Osteoblast (primary cell): ENCODE measurements at regions not wholly inside any gene's neighbourhood (a gene's known extent, or its start where the extent isn't known, plus 50 kb on each side); places are given as distances from the start of the nearest gene placed in this dataset.
A peak's percentile ranks its signal among the peaks of the same experiment; 100 is the strongest.

Experiments used
- DNase-seq: peaks from one replicate; pipeline ENCODE4 v3.0.0; 2011; ENCODE audit warnings: low spot score, mixed read lengths; ENCODE audit not compliant: insufficient read length; ENCODE audit errors: missing footprints
- H2AFZ ChIP-seq: 2 replicates; pipeline ENCODE4 v1.6.0; 2011; ENCODE audit warnings: mild to moderate bottlenecking, low read length
- H3K27ac ChIP-seq: 2 replicates; pipeline ENCODE4 v1.5.1; 2011; ENCODE audit warnings: mild to moderate bottlenecking, low read depth, low read length, moderate library complexity
- H3K27me3 ChIP-seq: 2 replicates; pipeline ENCODE4 v1.6.0; 2012; ENCODE audit warnings: mild to moderate bottlenecking, control low read depth, inconsistent platforms, low read length, moderate library complexity; ENCODE audit not compliant: insufficient read depth
- H3K36me3 ChIP-seq: 2 replicates; pipeline ENCODE4 v1.5.1; 2011; ENCODE audit warnings: mild to moderate bottlenecking, low read length, control low read depth, moderate library complexity; ENCODE audit not compliant: insufficient read depth
- H3K4me1 ChIP-seq: 2 replicates; pipeline ENCODE4 v1.5.1; 2011; ENCODE audit warnings: mild to moderate bottlenecking, low read length, control low read depth, moderate library complexity; ENCODE audit not compliant: insufficient read depth
- H3K4me2 ChIP-seq: 2 replicates; pipeline ENCODE4 v1.6.0; 2011; ENCODE audit warnings: mild to moderate bottlenecking, low read length; ENCODE audit not compliant: insufficient read depth
- H3K4me3 ChIP-seq: fragments of 200-600 bp; sonication (generic); 3 replicates; pipeline ENCODE4 v1.5.1; 2012; ENCODE audit warnings: mild to moderate bottlenecking, low read length, inconsistent platforms; ENCODE audit not compliant: insufficient read depth
- H3K79me2 ChIP-seq: 2 replicates; pipeline ENCODE4 v1.6.0; 2012; ENCODE audit warnings: mild to moderate bottlenecking, low read length, control low read depth, inconsistent platforms; ENCODE audit not compliant: insufficient read depth
- H3K9me3 ChIP-seq: 2 replicates; pipeline ENCODE4 v1.5.1; 2011; ENCODE audit warnings: low read depth, low read length, control low read depth
- H4K20me1 ChIP-seq: 2 replicates; pipeline ENCODE4 v1.6.0; 2012; ENCODE audit warnings: mild to moderate bottlenecking, low read length, control low read depth; ENCODE audit not compliant: insufficient read depth
- TF ChIP-seq, protein P1 (sequence below): IDR thresholded peaks from 2 replicates; pipeline ENCODE4 v1.5.1; 2011; ENCODE audit warnings: mild to moderate bottlenecking, low read depth, low read length, moderate library complexity; ENCODE audit errors: extremely low read depth

DNA sequence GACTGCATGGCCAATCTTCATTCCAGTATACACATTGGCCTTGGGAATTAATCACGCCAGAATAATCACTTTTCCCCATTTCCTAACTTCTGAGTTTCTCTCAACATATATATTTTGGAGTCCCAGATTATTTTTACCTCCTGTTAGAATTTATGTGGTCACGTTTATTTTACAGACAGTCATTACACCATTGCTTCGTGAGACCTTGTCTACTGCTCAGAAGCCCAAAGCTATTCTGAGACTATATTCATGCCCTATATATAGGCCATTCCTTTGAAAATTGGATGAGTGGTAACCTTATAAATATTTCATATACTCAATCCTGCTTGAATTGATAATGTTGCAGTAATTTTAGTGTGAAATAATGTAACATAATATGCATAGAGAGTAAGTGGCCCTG, 610.0 kb upstream of the CDH2 start:
- no peaks in the 10 kb centered on the region for H3K27me3 ChIP-seq
- H3K4me1 ChIP-seq, result peaks cover 14% of the 10 kb centered on the region
- H3K36me3 ChIP-seq, result no peaks in the 10 kb centered on the region
- no peak overlapping the region for H3K27ac ChIP-seq
- no peak overlapping the region for H3K4me3 ChIP-seq
- H3K79me2 ChIP-seq, result no peaks in the 10 kb centered on the region
- H4K20me1 ChIP-seq, result no peaks in the 10 kb centered on the region
- no peak overlapping the region for H3K4me2 ChIP-seq
- DNase-seq, result no peak
- no peaks in the 10 kb centered on the region for H3K9me3 ChIP-seq
- H2AFZ ChIP-seq, result no peak overlapping the region
- TF ChIP-seq, protein P1, sequence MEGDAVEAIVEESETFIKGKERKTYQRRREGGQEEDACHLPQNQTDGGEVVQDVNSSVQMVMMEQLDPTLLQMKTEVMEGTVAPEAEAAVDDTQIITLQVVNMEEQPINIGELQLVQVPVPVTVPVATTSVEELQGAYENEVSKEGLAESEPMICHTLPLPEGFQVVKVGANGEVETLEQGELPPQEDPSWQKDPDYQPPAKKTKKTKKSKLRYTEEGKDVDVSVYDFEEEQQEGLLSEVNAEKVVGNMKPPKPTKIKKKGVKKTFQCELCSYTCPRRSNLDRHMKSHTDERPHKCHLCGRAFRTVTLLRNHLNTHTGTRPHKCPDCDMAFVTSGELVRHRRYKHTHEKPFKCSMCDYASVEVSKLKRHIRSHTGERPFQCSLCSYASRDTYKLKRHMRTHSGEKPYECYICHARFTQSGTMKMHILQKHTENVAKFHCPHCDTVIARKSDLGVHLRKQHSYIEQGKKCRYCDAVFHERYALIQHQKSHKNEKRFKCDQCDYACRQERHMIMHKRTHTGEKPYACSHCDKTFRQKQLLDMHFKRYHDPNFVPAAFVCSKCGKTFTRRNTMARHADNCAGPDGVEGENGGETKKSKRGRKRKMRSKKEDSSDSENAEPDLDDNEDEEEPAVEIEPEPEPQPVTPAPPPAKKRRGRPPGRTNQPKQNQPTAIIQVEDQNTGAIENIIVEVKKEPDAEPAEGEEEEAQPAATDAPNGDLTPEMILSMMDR, result no peak

GRCh38 chr18:28781616-28782362, 604.9 kb upstream of the CDH2 start:
- Histone ChIP-seq H3K36me3 (no peaks in the 10 kb centered on the region), H3K4me2 (peak overlapping the region; percentile 37), H3K79me2 (no peaks in the 10 kb centered on the region), H3K9me3 (no peaks in the 10 kb centered on the region), H4K20me1 (no peaks in the 10 kb centered on the region), H3K4me1 (no peaks in the 10 kb centered on the region), H3K27ac (no peak overlapping the region), H3K27me3 (no peaks in the 10 kb centered on the region), H2AFZ (peak overlapping the region; percentile 69), H3K4me3 (no peak overlapping the region)
- TF ChIP-seq, protein P1, result no peak
- peak; percentile 38 for DNase-seq

DNA sequence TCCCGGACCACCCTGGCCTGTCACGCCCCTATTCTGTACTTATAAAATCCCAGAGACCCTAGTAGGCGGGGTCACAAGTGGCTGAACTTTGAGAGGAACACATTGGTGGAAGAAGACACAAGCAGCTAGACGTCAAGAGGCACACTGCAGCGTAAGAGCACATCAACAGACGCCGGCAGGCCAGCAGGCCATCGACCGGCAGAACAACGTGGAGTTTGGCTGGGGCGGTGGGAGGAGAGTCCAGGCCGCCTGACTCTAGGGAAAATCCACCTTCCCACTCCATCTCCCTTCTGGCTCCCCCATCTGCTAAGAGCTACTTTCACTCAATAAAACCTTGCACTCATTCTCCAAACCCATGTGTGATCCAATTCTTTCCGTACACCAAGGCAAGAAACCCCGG, 601.8 kb upstream of the CDH2 start:
- Histone ChIP-seq H3K4me1 (no peaks in the 10 kb centered on the region), H3K4me2 (no peak overlapping the region), H3K27me3 (no peaks in the 10 kb centered on the region), H3K27ac (no peak overlapping the region), H2AFZ (no peak overlapping the region), H3K79me2 (no peaks in the 10 kb centered on the region), H3K36me3 (no peaks in the 10 kb centered on the region), H4K20me1 (no peaks in the 10 kb centered on the region), H3K9me3 (no peaks in the 10 kb centered on the region), H3K4me3 (no peak overlapping the region)
- TF ChIP-seq, protein P1, result no peak
- no peak for DNase-seq

GRCh38 chr18:28777756-28778155, 600.8 kb upstream of the CDH2 start:
- Histone ChIP-seq H3K36me3 (no peaks in the 10 kb centered on the region), H4K20me1 (no peaks in the 10 kb centered on the region), H3K79me2 (no peaks in the 10 kb centered on the region), H3K27ac (no peak overlapping the region), H3K9me3 (no peaks in the 10 kb centered on the region), H3K4me3 (no peak overlapping the region), H3K4me1 (no peaks in the 10 kb centered on the region), H3K27me3 (no peaks in the 10 kb centered on the region), H3K4me2 (no peak overlapping the region), H2AFZ (no peak overlapping the region)
- no peak for DNase-seq
- TF ChIP-seq, protein P1, result no peak
